GM18508 (cell line): ENCODE measurements at regions not wholly inside any gene's neighbourhood (a gene's known extent, or its start where the extent isn't known, plus 50 kb on each side); places are given as distances from the start of the nearest gene placed in this dataset.
"Not testable (repeated sequence)": the region's sequence is repeated elsewhere in the genome, so short reads cannot be mapped to it uniquely, and the experiment has no call there.

Experiments
- ATAC-seq: cut with Tn5 transposase; IDR thresholded peaks from one replicate; pipeline ENCODE4 v1.9.1; 2021; ENCODE audit warnings: moderate number of reproducible peaks; ENCODE audit not compliant: insufficient read depth, unreplicated experiment

DNA sequence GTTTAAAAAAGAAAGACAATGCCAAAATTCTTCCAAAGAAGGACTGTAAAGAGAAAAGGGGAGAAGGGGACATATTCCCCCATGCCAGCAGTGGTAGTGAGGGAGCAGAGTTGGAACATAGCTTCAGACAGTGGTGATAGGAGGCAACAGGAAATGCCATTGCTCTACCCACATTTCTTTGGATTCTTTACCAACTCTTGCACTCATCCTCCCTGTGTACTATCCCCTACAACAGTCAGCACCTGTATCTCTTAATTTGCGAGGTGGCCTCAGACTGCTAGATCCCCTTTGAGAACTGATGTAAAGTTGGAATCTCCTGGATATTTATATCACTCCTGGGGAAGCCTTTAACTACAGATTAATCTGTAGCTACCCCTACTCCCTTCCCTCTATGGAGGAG is 320.6 kb upstream of the PTGER4 start:
- no peak for ATAC-seq

DNA sequence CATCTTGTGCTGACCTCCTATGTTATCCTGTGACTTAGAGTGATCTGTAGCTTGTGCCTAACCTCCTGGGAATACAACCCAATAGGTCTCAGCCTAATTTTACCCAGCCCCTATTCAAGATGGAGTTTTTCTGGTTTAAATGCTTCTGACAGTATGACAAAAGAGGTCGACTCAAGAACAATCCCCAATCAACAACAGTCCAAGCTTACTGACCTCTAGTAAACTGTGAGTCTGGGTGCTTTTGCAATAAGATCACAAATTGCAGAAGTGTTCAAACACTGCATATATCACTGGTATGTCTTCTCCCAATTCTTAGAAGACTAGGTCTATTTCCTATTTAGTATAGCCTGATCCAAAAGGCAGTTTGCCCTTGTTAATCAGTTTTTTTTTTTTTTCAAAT is 323.5 kb upstream of the PTGER4 start:
- ATAC-seq = no peak

DNA sequence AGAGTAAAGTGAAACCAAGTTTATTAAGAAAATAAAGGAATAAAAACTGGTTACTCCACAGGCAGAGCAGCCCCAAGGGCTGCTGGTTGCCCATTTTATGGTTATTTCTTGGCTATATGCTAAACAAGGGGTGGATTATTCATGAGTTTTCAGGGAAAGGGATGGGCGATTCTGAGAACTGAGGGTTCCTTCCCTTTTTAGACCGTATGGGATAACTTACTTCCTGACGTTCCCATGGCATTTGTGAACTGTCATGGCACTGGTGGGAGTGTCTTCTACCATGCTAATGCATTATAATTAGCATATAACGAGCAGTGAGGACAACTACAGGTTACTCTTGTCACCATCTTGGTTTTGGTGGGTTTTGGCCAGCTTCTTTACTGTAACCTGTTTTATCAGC is 323.9 kb upstream of the PTGER4 start:
- no peak for ATAC-seq

DNA sequence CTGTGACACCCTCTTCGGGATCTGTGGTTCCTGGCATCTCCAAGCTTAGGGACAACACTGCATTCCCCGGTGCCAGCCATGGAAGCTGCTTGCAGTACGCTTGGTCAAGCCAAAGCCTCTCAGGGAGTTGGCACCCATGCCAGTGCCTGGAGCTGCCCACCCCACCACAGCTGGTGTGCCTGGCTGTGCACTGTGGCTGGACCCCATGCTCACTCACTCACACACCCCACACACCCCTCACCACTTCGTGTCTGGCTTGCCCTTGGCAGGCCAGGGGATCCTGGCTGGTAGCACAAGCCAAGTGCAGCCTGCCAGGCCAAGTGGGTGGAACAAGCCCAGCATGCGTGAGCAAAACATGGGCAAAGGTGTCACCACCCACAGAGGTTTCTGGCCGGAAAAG is 324.5 kb upstream of the PTGER4 start:
- ATAC-seq = no peak

DNA sequence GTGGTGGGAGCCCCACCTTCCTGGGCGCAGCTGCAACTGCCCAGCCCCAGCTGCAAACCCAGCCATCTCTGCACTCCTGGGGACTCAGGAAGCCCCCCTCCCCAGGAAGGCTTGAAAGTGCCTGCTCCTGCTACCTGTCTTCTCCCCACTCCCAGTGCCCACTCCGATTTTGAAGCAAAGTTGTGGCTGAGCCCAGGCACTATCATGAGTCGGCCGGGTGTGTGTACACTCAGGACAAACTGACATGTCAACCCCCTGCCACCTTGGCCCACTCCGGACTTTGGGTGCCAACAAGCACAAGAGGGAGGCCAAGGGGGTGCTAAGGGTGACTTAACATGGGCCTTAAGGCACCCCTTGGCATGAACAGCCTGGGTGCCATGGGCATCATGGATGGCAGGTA is 325.5 kb upstream of the PTGER4 start:
- ATAC-seq = no peak

DNA sequence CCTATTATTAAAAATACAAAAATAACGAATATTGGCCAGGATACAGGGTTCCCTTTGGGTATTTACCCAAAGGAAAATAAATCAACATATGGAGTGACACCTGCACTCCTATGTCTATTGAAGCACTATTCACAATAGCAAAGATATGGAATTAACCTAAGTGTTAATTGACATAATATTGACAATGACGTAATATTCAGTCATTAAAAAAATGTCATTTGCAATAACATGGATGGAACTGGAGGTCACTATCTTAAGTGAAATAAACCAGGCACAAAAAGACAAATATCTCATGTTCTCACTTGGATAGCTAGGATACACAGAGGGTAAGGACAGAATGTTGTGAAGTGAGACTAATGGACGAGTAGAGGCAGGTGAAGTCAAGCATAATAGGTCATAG is 326.3 kb upstream of the PTGER4 start:
- no peak for ATAC-seq

DNA sequence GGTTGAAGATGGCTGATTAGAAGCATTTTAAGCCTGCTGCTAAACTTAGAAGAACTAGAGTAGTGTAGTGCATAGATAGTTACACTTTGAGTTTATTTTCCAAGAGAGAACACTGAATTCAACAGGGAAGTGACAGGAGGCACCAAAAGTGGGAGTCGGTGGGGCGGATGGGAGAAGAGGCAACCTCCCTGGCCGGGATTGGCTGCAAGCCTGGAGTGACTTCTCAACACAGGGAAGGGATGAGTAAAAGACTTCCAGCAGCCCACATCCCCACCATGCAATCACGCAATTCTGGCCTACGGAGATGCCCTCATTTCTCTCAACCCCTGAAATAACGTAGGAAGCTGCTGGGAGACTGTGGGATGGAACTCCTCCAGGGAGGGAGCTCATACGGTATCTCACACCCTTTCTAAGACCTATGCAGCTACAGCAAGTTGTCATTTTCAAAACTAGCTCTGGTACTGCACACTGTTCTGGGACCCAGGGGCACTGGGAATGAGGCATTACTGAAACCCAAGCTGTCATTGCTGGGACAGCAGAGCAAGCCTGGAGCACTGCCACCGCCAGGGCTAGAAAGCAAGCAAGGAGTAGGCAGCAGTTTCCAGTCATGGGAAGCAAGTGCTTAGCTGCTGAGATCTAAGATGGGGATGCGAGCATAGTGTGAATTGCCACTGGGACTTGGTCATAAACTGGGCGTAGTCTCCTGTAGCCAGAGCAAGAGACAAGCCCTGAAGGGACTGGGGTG is 331.6 kb upstream of the PTGER4 start:
- ATAC-seq = no peak

DNA sequence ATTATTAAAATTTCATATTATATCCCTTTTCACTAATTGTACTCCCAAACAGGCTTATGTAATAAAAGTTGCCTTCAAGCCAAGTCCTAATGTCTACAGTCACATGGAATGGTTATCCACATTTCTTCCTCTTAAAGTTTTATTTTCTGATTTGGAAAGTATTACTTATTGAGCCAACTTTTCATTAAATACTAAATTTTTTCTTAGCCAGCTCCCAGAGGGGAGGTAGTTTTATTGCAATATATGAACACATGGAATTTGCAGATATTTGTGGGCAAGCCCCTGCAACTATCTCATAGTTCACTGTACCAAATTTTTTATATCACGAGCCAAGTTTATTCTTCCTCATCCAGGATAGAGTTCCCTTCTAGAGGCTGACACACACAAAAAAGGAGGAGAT is 332.8 kb upstream of the PTGER4 start:
- ATAC-seq = no peak

DNA sequence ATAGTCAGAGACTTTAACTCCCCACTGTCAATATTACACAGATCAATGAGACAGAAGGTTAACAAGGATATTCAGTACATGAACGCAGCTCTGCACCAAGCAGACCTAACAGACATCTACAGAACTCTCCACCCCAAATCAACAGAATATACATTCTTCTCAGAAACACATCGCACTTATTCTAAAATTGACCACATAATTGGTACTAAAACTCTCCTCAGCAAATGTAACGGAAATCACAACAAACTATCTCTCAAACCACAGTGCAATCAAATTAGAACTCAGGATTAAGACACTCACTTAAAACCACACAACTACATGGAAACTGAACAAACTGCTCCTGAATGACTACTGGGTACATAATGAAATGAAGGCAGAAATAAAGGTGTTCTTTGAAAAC is 341.3 kb upstream of the PTGER4 start:
- ATAC-seq = not testable (repeated sequence)

DNA sequence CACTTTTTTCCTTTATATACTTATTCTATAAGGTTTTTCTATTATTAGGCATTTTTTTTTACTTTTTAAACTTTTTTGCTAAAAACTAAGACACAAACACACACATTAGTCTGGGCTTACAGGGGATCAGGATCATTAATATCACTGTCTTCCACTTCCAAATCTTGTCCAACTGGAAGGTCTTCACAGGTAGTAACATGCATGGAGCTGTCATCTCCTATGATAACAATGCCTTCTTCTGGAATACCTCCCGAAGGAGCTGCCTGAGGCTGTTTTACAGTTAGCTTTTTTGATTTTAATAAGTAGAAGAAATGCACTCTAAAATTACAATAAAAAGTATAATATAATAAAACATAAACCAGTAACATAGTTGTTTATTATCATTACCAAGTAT is 345.5 kb upstream of the PTGER4 start:
- ATAC-seq = no peak

DNA sequence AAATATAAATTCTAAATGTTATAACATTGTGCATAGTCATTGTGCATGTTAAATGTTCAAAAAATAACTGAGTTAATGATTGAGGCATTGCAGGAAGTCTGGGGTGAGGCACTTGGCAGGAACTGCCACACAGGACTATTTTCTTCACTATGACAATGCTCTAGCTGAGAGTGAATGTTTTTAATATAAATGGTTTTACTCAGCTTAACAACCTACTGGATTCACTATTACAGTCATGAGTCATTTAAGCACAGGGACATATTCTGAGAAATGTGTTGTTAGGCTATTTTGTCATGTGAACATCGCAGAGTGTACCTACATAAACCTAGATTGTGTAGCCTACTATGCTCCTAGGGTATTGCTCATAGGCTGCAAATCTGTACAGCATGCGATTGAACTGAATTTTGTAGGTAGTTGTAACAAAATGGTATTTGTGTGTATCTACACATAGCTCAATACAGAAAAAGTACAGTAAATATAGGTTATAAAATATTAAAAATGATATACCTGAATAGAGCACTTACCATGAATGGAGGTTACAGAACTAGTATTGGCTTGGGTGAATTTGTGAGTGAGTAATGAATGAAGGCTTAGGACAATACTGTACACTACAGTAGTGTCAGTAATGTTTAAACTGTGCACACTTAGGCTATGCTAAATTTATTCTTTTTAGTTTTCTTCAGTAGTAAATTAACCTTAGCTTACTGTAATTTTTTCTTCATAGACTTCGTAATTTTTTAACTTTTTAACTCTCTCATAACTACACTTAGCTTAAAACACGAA is 346.1 kb upstream of the PTGER4 start:
- peak; percentile 90 for ATAC-seq

DNA sequence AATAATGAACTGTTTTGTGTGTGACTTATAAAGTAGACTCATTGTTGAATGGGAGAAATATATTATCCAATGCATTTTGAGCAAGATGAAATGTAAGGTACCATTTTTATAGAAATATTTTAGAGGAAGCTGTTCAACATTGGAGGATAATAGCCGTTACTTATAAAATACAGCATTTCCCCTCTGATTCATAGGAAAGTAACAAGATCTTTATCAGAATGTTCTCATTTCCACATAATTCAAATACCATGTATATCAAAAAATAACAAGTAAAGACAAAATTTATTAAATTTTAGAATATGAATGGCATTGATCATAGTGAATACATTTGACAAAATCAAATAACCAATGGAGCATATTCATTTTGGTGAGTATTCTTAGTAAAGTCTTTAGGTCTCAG is 346.7 kb upstream of the PTGER4 start:
- no peak for ATAC-seq

DNA sequence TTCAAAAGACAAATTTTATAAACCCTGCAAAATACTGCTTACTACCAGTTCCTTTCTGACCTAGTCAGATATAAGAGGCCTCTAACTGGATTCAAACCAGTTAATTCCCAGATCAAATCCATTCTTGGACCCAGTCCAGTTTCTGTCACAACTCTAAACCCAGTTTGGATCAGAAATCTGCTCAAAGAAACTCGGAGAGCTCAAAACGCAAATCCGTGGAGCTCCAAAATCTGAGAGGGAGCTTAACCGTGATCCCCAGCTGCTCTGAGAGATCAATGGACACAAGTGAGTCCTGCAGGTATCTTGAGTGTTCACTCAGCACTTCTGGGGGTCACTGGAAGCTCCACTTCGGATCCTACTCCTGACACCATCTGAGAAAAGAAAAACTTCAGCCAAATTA is 348.1 kb upstream of the PTGER4 start:
- no peak for ATAC-seq

DNA sequence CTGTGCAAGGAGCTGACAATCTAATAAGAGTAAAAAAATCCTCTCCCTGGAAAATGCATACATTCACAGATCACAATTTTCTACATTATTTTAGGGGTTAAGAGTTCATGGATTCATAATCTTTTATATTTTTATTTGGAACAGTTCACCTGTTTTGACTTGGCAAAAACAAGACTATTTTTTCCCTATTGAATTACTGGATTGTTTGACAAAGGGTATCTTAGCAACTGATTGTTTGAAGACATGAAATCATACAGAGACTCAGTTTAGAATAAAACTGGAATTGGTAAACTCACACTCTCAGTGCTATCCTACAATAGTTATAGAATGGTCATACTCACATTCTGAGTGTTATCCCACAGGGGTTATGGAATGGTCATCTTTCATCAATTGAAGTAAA is 358.2 kb upstream of the PTGER4 start:
- no peak for ATAC-seq

DNA sequence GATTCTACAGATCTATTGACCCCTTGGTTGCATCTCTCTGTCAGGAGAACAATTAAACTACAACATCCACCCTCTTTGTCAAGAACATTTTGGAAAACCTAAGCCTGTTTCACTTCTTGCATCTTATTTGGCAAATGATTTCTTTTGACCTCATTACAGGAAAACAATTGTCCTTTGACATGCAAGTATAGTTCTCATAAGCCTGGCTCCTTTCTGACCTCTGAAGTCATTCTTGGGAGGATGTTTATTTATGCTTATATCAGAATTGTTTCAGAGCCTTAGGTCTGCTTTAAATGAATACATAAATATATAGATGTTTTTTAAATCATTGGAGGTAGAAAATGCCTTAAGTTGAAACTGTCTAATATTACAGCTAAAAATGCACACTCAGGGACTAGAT is 361.3 kb upstream of the PTGER4 start:
- ATAC-seq = no peak

DNA sequence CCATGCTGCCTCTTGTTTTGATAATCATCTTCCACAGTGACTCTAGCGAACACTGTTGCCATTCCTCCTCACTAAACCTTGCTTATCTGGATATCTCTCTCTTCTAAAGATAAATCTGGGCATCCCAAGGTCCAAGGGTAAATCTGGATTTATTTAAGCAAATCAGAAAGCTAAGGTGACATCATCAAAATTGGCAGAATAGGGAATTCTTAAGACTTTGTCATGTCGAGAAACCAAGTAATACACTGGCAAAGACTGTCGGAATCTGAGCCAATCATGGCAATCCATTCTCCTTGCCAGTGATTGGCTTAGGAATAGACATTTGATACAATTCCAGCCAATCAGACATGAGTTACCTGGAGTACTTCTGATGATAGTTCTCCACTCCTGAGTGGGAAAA is 362.7 kb upstream of the PTGER4 start:
- no peak for ATAC-seq

DNA sequence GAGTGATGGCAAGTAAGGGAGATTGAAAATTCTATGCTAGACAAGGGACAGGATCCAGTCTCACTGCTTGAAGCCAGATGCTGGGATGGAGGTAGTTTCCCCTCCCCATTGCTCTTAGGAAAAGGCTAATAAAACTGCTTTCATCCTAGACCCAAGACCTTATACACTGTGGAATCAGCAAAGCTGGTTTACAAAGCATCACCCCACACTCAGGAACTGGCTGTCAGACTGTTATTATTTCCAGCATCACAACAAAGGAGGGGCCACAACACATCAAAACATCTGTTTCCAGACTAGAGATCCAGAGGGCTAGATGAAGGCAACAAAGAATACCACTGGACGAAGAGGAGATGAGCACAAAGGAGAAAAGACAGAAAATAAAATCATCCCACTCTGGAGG is 364.6 kb upstream of the PTGER4 start:
- ATAC-seq = no peak

DNA sequence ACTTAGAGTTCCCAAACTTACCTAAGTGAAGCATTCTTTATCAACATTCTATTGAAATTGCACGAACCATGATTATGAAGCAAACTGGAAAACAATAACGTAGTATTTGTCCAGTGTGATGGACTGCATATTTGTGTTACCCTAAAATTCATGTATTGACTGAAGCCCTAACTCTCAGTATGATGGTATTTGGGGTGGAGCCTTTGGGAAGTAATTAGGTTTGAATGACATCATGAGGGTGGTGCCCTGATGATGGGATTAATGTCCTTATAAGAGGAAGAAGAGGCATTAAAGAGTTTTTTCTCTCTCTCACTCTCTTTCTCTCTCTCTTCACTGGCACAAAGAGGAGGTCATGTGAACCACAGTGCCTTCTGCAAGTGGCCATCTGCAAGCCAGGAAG is 365.4 kb upstream of the PTGER4 start:
- no peak for ATAC-seq

DNA sequence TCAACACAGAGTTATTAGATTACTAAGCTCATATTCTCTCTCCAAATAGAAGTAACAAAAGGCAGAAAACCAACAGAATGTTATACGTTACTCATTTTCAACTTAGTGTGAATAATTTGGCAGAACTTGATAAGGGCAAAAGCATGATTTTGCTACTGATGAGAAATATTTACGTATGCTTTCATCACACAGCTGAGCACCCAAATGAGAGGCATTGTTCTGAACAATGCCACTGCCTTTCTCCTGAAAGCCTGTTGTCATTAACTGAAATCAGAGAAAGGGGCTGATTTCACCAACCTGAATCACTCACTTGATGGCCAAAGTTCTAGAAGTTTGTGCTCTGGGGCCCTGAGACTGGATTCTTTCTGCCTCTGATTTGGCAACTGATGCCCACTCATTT is 367.5 kb upstream of the PTGER4 start:
- ATAC-seq = no peak

DNA sequence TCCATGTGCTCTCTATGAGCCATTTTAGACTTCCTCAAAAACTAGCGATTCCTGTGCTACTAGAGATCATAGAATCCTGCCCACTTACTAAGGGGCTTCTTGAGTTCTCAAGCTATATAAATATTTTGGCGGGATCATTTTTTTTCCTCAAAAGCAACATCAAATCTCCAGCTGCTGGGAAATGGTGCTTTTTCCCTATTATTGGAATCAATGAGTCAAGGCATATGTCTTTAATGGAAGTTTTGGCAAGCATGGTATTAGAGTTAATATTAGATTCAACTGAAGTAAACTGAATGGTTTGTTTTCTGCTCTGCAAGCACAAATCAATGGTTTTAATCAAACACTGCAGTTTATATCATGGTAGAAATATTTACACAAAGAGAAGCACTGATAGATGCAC is 369.9 kb upstream of the PTGER4 start:
- ATAC-seq = no peak

DNA sequence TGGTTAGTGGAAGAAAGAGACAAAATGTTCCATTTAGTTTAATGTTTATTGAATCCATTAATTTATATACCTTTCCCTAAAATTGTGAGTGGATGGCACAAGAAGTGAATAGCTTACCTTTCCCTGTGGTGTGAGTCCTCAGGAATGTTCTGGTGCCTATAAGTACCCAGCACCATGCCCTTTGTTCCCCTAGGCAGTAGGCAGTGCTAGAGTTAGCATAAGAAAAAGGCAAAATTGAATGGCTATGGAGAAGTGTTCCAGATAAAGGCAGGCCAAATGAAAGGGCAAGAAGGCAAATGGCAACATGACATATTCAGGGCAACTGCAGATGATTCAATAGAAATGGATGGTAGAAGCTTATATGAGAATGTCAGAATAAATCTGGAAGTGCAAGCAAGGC is 370.8 kb upstream of the PTGER4 start:
- ATAC-seq = no peak

DNA sequence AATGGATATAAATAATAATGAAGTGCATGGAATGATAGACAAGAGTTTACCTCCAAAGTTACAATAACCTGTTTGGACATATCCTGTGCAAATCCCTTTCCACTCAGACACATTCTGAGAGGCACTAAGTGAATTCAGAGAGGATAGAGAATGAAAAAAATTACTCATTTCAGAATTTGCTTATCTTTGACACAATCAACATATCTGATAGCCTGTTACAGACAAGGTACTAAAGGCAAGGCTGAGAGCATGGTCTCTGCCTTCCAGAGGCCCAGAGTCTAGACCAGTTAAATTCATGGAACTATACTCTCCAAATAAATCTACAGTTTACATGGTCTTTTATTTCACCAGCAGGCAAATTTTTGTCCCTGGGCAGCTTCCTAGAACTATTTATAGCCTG is 371.8 kb upstream of the PTGER4 start:
- ATAC-seq = no peak
